ENCODE measurements at regions not wholly inside any gene's neighbourhood (a gene's known extent, or its start where the extent isn't known, plus 50 kb on each side); places are given as distances from the start of the nearest gene placed in this dataset.
A peak's percentile ranks its signal among the peaks of the same experiment; 100 is the strongest.
"Not testable (repeated sequence)": the region's sequence is repeated elsewhere in the genome, so short reads cannot be mapped to it uniquely, and the experiment has no call there.

- H3K27me3 ChIP-seq: no peaks in the 10 kb centered on the region
- TF ChIP-seq, protein P1, sequence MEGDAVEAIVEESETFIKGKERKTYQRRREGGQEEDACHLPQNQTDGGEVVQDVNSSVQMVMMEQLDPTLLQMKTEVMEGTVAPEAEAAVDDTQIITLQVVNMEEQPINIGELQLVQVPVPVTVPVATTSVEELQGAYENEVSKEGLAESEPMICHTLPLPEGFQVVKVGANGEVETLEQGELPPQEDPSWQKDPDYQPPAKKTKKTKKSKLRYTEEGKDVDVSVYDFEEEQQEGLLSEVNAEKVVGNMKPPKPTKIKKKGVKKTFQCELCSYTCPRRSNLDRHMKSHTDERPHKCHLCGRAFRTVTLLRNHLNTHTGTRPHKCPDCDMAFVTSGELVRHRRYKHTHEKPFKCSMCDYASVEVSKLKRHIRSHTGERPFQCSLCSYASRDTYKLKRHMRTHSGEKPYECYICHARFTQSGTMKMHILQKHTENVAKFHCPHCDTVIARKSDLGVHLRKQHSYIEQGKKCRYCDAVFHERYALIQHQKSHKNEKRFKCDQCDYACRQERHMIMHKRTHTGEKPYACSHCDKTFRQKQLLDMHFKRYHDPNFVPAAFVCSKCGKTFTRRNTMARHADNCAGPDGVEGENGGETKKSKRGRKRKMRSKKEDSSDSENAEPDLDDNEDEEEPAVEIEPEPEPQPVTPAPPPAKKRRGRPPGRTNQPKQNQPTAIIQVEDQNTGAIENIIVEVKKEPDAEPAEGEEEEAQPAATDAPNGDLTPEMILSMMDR (IDR thresholded peaks at IDR 0.05; ENCODE audit: low read depth, low read length): no peak
- DNase-seq: no peak
These were observed 235.7 kb downstream of the RPIA start for GRCh38 chr2:88927128-88927527.

GRCh38 chr2:88930659-88931058 is 239.2 kb downstream of the RPIA start:
- Histone ChIP-seq H3K4me1 (no peaks in the 10 kb centered on the region), H3K36me3 (no peaks in the 10 kb centered on the region), H3K27me3 (no peaks in the 10 kb centered on the region), H3K9me3 (no peaks in the 10 kb centered on the region), H3K4me3 (ENCODE audit: low read depth, low read length) (no peak overlapping the region)
- no peak for DNase-seq
- TF ChIP-seq, protein P1 (IDR thresholded peaks at IDR 0.05; ENCODE audit: low read depth, low read length): no peak

More at GRCh38 chr2:88927128-88927527, 235.7 kb downstream of the RPIA start:
- Histone ChIP-seq H3K36me3 (no peaks in the 10 kb centered on the region), H3K4me3 (ENCODE audit: low read depth, low read length) (no peak overlapping the region), H3K9me3 (no peaks in the 10 kb centered on the region), H3K4me1 (no peaks in the 10 kb centered on the region)

DNA sequence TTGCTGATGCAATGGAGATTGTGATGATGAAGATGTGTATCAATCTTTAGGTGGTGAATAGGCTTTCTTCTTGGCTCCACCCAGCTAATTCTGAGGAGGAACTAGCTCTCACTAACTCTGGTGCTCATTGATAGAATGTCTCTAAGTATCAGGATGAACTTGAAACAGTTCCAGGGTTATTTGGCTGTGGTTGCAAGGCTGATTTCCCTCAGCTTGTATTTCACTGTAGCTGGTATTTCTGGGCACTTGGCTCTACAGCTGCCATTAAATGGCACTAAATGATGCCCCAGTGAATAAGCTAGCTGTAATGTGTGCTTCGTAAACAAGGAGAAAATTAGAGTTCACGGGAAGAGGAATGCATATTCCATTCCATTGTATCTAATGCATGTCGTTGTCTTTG is 241.2 kb downstream of the RPIA start:
- Histone ChIP-seq H3K36me3 (no peaks in the 10 kb centered on the region), H3K27me3 (no peaks in the 10 kb centered on the region)
- TF ChIP-seq, protein P1 (IDR thresholded peaks at IDR 0.05; ENCODE audit: low read depth, low read length): no peak

GRCh38 chr2:88933091-88933490 is 241.6 kb downstream of the RPIA start:
- Histone ChIP-seq H3K27me3 (no peaks in the 10 kb centered on the region), H3K36me3 (no peaks in the 10 kb centered on the region), H3K9me3 (no peaks in the 10 kb centered on the region), H3K4me1 (no peaks in the 10 kb centered on the region), H3K4me3 (ENCODE audit: low read depth, low read length) (no peak overlapping the region)
- TF ChIP-seq, protein P1 (IDR thresholded peaks at IDR 0.05; ENCODE audit: low read depth, low read length): no peak
- no peak for DNase-seq

More for the DNA sequence above, 241.2 kb downstream of the RPIA start:
- H3K4me3 ChIP-seq (ENCODE audit: low read depth, low read length): no peak overlapping the region
- no peaks in the 10 kb centered on the region for H3K4me1 ChIP-seq
- no peaks in the 10 kb centered on the region for H3K9me3 ChIP-seq
- no peak for DNase-seq

GRCh38 chr2:88933980-88934379 is 242.5 kb downstream of the RPIA start:
- no peak for DNase-seq
- Histone ChIP-seq H3K4me3 (ENCODE audit: low read depth, low read length) (no peak overlapping the region), H3K27me3 (no peaks in the 10 kb centered on the region), H3K4me1 (no peaks in the 10 kb centered on the region), H3K9me3 (no peaks in the 10 kb centered on the region), H3K36me3 (no peaks in the 10 kb centered on the region)
- TF ChIP-seq, protein P1 (IDR thresholded peaks at IDR 0.05; ENCODE audit: low read depth, low read length): no peak

DNA sequence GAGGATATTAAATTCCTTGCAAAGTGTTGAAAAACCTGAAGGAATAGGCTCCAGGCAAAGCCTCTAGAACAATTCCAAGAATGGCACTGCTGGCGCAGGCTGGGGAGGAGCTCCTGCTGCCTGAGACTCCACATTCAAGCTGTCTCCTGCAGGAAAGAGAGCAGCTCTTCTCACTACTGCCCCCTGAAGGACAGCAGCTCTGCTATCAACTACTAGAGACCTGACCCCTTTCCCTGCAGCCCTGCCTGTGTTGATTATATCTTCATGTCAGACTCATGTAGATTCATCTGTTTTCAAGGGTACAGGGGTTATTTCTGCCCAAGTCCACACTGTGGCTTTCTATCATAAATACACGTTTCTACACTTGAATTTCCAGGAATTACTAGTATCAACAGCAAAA is 249.7 kb downstream of the RPIA start:
- not testable (repeated sequence) for H3K9me3 ChIP-seq; H3K4me3 ChIP-seq (ENCODE audit: low read depth, low read length); H3K4me1 ChIP-seq; H3K27me3 ChIP-seq; H3K36me3 ChIP-seq
- DNase-seq: peak; percentile 14
- TF ChIP-seq, protein P1 (IDR thresholded peaks at IDR 0.05; ENCODE audit: low read depth, low read length): peak; percentile 42; the same call in 1 of the 2 replicates
